Panc1 (cell line): ENCODE measurements at regions not wholly inside any gene's neighbourhood (a gene's known extent, or its start where the extent isn't known, plus 50 kb on each side); places are given as distances from the start of the nearest gene placed in this dataset.

Source experiments
- ATAC-seq: fragments of 200-7000 bp; cut with Tn5 transposase; 2 replicates; pipeline ENCODE4 v1.9.1; 2020; ENCODE audit warnings: mild to moderate bottlenecking, moderate library complexity
- BruUV-seq: library from RNA; stranded (reverse); fragments of 400-500 nt; replicated peaks from 2 replicates; lab custom pipeline; 2021; lab: Mats Ljungman, UMichigan
- CTCF ChIA-PET: fragments of 300-600 bp; sonication (Branson Sonifier 250); formaldehyde crosslinking; loops from one replicate; lab custom pipeline; 2022; ENCODE audit warnings: antibody characterized with exemption; lab: Charles Lee
- POLR2A ChIA-PET: fragments of 300-600 bp; sonication (Branson Sonifier 250); formaldehyde crosslinking; loops from one replicate; lab custom pipeline; 2022; ENCODE audit warnings: antibody characterized with exemption; lab: Charles Lee
- DNase-seq: peaks from one replicate; pipeline ENCODE4 v3.0.0-alpha.2; 2010; ENCODE audit warnings: low read depth, low spot score
- H3K27ac ChIP-seq: 2 replicates; pipeline ENCODE4 v1.5.1; 2011; ENCODE audit warnings: mild to moderate bottlenecking, low read length, inconsistent platforms
- H3K27me3 ChIP-seq: fragments of 200-500 bp; sonication (Bioruptor generic); 2 replicates; pipeline ENCODE4 v1.6.0; 2014; ENCODE audit warnings: low read length, inconsistent platforms; ENCODE audit not compliant: control insufficient read depth, insufficient read depth
- H3K36me3 ChIP-seq: fragments of 200-500 bp; sonication (Bioruptor generic); 2 replicates; pipeline ENCODE4 v1.5.1; 2014; ENCODE audit warnings: inconsistent platforms, mild to moderate bottlenecking, low read length, moderate library complexity; ENCODE audit not compliant: control insufficient read depth, insufficient read depth
- H3K4me1 ChIP-seq: 2 replicates; pipeline ENCODE4 v1.5.1; 2011; ENCODE audit warnings: inconsistent platforms, mild to moderate bottlenecking, low read length, moderate library complexity; ENCODE audit not compliant: control insufficient read depth, insufficient read depth
- H3K4me3 ChIP-seq, 2 experiments: 2 replicates each; pipeline ENCODE4 v1.5.1; 2011 to 2012; ENCODE audit warnings: low read depth in 2 of 2, low read length in 2 of 2, mild to moderate bottlenecking in 2 of 2, inconsistent platforms in 1 of 2, moderate library complexity in 1 of 2
- H3K9me3 ChIP-seq: fragments of 200-500 bp; sonication (Bioruptor generic); 2 replicates; pipeline ENCODE4 v1.5.1; 2014; ENCODE audit warnings: low read depth, mild to moderate bottlenecking, inconsistent platforms, low read length, moderate library complexity; ENCODE audit not compliant: control insufficient read depth, insufficient read depth
- POLR2AphosphoS5 ChIP-seq: IDR thresholded peaks from 2 replicates; pipeline ENCODE4 v1.6.1; 2012; ENCODE audit warnings: mild to moderate bottlenecking, low read depth, low read length, moderate library complexity
- SIN3A ChIP-seq: IDR thresholded peaks from 2 replicates; pipeline ENCODE4 v1.6.1; 2012; ENCODE audit warnings: low read depth, mild to moderate bottlenecking, low read length, moderate library complexity, borderline replicate concordance; ENCODE audit not compliant: insufficient read depth
- TCF7L2 ChIP-seq: IDR thresholded peaks from 2 replicates; pipeline ENCODE4 v1.6.1; 2011; ENCODE audit warnings: mild to moderate bottlenecking, low read depth, low read length, inconsistent platforms
- in situ Hi-C: cut with HindIII; loops from 2 replicates; pipeline ENCODE4 v1.10.0; 2016; ENCODE audit warnings: low sequenced_read_pairs, low pct_unique_long_range_greater_than_20kb
- intact Hi-C: fragments of 100-400 bp; cut with micrococcal nuclease; formaldehyde crosslinking; loops from one replicate; pipeline ENCODE4 v1.10.0; 2022; ENCODE audit not compliant: unreplicated experiment
- TF ChIP-seq, protein P1 (sequence below): fragments of 450-650 bp; IDR thresholded peaks from 2 replicates; pipeline ENCODE4 v1.5.1; 2017; ENCODE audit warnings: mild to moderate bottlenecking
- TF ChIP-seq, protein P2 (sequence below), 2 experiments: IDR thresholded peaks; 2 replicates each; pipeline ENCODE4 v1.6.1; 2011 to 2012; ENCODE audit warnings: low read depth in 2 of 2, control low read depth in 1 of 2, low read length in 1 of 2, mild to moderate bottlenecking in 1 of 2, moderate library complexity in 1 of 2; ENCODE audit not compliant: insufficient read depth in 1 of 2

DNA sequence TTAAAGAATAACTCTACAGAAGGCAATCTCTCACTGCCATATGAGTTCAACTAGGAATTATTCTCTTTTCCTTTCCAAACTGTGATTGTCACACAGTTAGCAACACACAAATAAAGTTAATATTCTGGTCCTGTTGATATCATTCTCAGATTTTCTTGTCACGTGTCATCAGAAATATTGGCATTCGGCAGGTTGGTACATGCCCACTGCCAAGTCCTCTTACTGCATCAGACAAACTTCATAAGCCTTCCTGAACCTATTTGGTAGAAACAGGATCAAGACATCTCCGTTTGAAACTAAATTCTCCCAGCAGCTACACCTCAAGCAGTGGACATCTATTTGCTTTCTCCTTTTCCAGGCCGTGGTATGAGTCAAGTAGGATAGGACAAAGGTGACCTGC is 177.9 kb upstream of the SOX2 start:
- Histone ChIP-seq H3K4me1 (no peaks in the 10 kb centered on the region), H3K4me3 (no peak overlapping the region), H3K36me3 (no peaks in the 10 kb centered on the region), H3K9me3 (no peaks in the 10 kb centered on the region), H3K27ac (no peak overlapping the region), H3K27me3 (no peaks in the 10 kb centered on the region)
- in situ Hi-C loops (no loop called here), intact Hi-C loops (no loop called here)
- BruUV-seq: no TSS peak
- ATAC-seq (no peak), DNase-seq (no peak)
- CTCF ChIA-PET: no interaction called here
- POLR2A ChIA-PET: no interaction called here
- TF ChIP-seq TCF7L2: no peak
- TF ChIP-seq, protein P1, sequence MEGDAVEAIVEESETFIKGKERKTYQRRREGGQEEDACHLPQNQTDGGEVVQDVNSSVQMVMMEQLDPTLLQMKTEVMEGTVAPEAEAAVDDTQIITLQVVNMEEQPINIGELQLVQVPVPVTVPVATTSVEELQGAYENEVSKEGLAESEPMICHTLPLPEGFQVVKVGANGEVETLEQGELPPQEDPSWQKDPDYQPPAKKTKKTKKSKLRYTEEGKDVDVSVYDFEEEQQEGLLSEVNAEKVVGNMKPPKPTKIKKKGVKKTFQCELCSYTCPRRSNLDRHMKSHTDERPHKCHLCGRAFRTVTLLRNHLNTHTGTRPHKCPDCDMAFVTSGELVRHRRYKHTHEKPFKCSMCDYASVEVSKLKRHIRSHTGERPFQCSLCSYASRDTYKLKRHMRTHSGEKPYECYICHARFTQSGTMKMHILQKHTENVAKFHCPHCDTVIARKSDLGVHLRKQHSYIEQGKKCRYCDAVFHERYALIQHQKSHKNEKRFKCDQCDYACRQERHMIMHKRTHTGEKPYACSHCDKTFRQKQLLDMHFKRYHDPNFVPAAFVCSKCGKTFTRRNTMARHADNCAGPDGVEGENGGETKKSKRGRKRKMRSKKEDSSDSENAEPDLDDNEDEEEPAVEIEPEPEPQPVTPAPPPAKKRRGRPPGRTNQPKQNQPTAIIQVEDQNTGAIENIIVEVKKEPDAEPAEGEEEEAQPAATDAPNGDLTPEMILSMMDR: no peak
- no peak for TF ChIP-seq SIN3A
- TF ChIP-seq POLR2AphosphoS5: no peak
- TF ChIP-seq, protein P2, sequence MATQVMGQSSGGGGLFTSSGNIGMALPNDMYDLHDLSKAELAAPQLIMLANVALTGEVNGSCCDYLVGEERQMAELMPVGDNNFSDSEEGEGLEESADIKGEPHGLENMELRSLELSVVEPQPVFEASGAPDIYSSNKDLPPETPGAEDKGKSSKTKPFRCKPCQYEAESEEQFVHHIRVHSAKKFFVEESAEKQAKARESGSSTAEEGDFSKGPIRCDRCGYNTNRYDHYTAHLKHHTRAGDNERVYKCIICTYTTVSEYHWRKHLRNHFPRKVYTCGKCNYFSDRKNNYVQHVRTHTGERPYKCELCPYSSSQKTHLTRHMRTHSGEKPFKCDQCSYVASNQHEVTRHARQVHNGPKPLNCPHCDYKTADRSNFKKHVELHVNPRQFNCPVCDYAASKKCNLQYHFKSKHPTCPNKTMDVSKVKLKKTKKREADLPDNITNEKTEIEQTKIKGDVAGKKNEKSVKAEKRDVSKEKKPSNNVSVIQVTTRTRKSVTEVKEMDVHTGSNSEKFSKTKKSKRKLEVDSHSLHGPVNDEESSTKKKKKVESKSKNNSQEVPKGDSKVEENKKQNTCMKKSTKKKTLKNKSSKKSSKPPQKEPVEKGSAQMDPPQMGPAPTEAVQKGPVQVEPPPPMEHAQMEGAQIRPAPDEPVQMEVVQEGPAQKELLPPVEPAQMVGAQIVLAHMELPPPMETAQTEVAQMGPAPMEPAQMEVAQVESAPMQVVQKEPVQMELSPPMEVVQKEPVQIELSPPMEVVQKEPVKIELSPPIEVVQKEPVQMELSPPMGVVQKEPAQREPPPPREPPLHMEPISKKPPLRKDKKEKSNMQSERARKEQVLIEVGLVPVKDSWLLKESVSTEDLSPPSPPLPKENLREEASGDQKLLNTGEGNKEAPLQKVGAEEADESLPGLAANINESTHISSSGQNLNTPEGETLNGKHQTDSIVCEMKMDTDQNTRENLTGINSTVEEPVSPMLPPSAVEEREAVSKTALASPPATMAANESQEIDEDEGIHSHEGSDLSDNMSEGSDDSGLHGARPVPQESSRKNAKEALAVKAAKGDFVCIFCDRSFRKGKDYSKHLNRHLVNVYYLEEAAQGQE (IDR thresholded peaks at IDR 0.05; ENCODE audit: insufficient read depth in 1 of 2, low read depth in 2 of 2, low read length in 1 of 2): no peak

DNA sequence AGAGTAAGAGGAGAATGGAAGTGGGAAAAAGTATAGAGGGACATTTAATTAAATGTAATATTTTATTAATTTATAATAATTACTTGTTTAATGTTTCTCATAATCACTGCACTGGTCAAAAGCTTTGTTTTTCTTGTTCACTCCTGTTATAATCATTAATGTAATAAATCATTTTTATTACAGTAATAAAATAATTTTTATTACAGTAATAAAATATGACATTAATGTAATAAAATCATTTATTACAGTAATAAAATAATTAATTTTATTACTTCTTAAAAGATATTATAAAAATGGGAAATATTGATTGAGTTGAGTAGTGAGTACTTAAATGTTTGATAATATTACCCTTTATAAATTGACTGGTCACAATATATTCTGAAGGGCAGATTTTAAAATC is 181.1 kb upstream of the SOX2 start:
- ATAC-seq (no peak), DNase-seq (no peak)
- 0 out of 2 replicates have a peak, but pooled peaks cover 4% of the 10 kb centered on the region for H3K9me3 ChIP-seq
- H3K4me3 ChIP-seq: no peak overlapping the region
- BruUV-seq: no TSS peak
- no peaks in the 10 kb centered on the region for H3K36me3 ChIP-seq
- in situ Hi-C loops (no loop called here), intact Hi-C loops (no loop called here)
- no peaks in the 10 kb centered on the region for H3K27me3 ChIP-seq
- H3K4me1 ChIP-seq: no peaks in the 10 kb centered on the region
- CTCF ChIA-PET: no interaction called here
- TF ChIP-seq POLR2AphosphoS5: no peak
- TF ChIP-seq, protein P1: no peak
- TF ChIP-seq TCF7L2: no peak
- TF ChIP-seq SIN3A: no peak
- TF ChIP-seq, protein P2 (IDR thresholded peaks at IDR 0.05; ENCODE audit: insufficient read depth in 1 of 2, low read depth in 2 of 2, low read length in 1 of 2): no peak
- H3K27ac ChIP-seq: no peak overlapping the region
- POLR2A ChIA-PET: no interaction called here
